HG03575 (cell line): ENCODE measurements at regions not wholly inside any gene's neighbourhood (a gene's known extent, or its start where the extent isn't known, plus 50 kb on each side); places are given as distances from the start of the nearest gene placed in this dataset.

Experiments used
- ATAC-seq: cut with Tn5 transposase; IDR thresholded peaks from one replicate; pipeline ENCODE4 v1.9.1; 2021; ENCODE audit not compliant: unreplicated experiment, insufficient number of reproducible peaks, low FRiP score; ENCODE audit errors: extremely low read depth

- no peak for ATAC-seq
Measured at GRCh38 chr16:79664407-79664806, 63.9 kb upstream of the MAF start.

GRCh38 chr16:79662669-79663313 lies 62.3 kb upstream of the MAF start:
- ATAC-seq = no peak

- ATAC-seq = no peak
Measured at GRCh38 chr16:79662122-79662521, 61.6 kb upstream of the MAF start.

GRCh38 chr16:79661578-79661977 lies 61.0 kb upstream of the MAF start:
- no peak for ATAC-seq

- ATAC-seq = no peak
Measured at GRCh38 chr16:79659344-79659743, 58.8 kb upstream of the MAF start.

- no peak for ATAC-seq
Measured at GRCh38 chr16:79658301-79659033, 57.9 kb upstream of the MAF start.

- ATAC-seq = no peak
Measured at GRCh38 chr16:79656553-79657115, 56.1 kb upstream of the MAF start.

GRCh38 chr16:79653373-79653891 lies 52.9 kb upstream of the MAF start:
- ATAC-seq = no peak

- ATAC-seq = no peak
Measured at GRCh38 chr16:79651363-79651762, 50.8 kb upstream of the MAF start.
